ENCODE measurements at regions not wholly inside any gene's neighbourhood (a gene's known extent, or its start where the extent isn't known, plus 50 kb on each side); places are given as distances from the start of the nearest gene placed in this dataset.
A peak's percentile ranks its signal among the peaks of the same experiment; 100 is the strongest.
"Not testable (repeated sequence)": the region's sequence is repeated elsewhere in the genome, so short reads cannot be mapped to it uniquely, and the experiment has no call there.

GRCh38 chr14:23769221-23769728 is 133.1 kb downstream of the DHRS2 start:
- H3K27ac Mint-ChIP-seq, H3K36me3 Mint-ChIP-seq, DNase-seq, H3K4me3 Mint-ChIP-seq, POLR2A ChIA-PET, ATAC-seq, H3K4me1 Mint-ChIP-seq, H3K9me3 Mint-ChIP-seq: not testable (repeated sequence)
- H3K27me3 Mint-ChIP-seq = peaks cover 7 to 46% (median 18%) of the 10 kb centered on the region in 5 donors

- POLR2A ChIA-PET = no interaction called here
- no peak for DNase-seq
- H3K4me3 Mint-ChIP-seq = no peak overlapping the region
- H3K9me3 Mint-ChIP-seq = no peaks in the 10 kb centered on the region
- peaks cover 15 to 39% (median 28%) of the 10 kb centered on the region in 5 donors for H3K27me3 Mint-ChIP-seq
- H3K27ac Mint-ChIP-seq = peak overlapping the region in 1 of 10 donors; percentile 81
- H3K4me1 Mint-ChIP-seq = no peaks in the 10 kb centered on the region
- no peak for ATAC-seq
- no peaks in the 10 kb centered on the region for H3K36me3 Mint-ChIP-seq
These were observed 137.8 kb downstream of the DHRS2 start for GRCh38 chr14:23773981-23774380.

DNA sequence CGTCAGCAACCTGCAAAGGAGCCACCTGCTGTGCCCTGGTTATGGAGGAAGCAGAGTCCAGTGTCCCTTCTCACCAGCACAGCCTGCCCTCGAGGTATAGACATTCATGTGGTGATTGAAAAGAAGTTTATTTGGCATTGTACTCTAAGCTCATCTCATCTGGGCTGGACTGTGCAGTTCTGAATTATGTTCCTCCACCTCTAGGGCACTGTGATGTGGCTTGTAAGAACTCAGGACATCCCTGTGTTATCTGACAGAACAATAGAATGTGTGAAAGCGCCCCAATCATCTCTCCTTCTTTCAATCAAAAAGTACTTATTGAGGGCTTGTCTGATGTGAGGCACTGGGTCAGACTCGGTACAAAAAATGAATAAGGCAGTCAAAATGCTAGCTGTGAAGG is 140.1 kb downstream of the DHRS2 start:
- H3K27me3 Mint-ChIP-seq = peaks cover 17 to 57% (median 35%) of the 10 kb centered on the region in 5 donors

GRCh38 chr14:23785208-23785607 is 149.0 kb downstream of the DHRS2 start:
- no peaks in the 10 kb centered on the region for H3K4me1 Mint-ChIP-seq
- no peak overlapping the region for H3K4me3 Mint-ChIP-seq
- POLR2A ChIA-PET = no interaction called here
- ATAC-seq (no peak), DNase-seq (no peak)
- H3K27ac Mint-ChIP-seq = no peak overlapping the region
- H3K36me3 Mint-ChIP-seq = no peaks in the 10 kb centered on the region
- peaks cover 12 to 63% (median 22%) of the 10 kb centered on the region in 5 donors for H3K27me3 Mint-ChIP-seq
- peaks cover 0 to 5% (median 2%) of the 10 kb centered on the region in 9 donors for H3K9me3 Mint-ChIP-seq

More for the DNA sequence above, 140.1 kb downstream of the DHRS2 start:
- H3K4me1 Mint-ChIP-seq = no peaks in the 10 kb centered on the region
- POLR2A ChIA-PET = no interaction called here
- ATAC-seq (no peak), DNase-seq (no peak)
- no peaks in the 10 kb centered on the region for H3K36me3 Mint-ChIP-seq
- H3K27ac Mint-ChIP-seq = no peak overlapping the region
- no peak overlapping the region for H3K4me3 Mint-ChIP-seq
- H3K9me3 Mint-ChIP-seq = no peaks in the 10 kb centered on the region

GRCh38 chr14:23787436-23787835 is 151.3 kb downstream of the DHRS2 start:
- POLR2A ChIA-PET = no interaction called here
- peaks cover 7 to 51% (median 15%) of the 10 kb centered on the region in 5 donors for H3K27me3 Mint-ChIP-seq
- no peaks in the 10 kb centered on the region for H3K4me1 Mint-ChIP-seq

GRCh38 chr14:23789696-23790095 is 153.5 kb downstream of the DHRS2 start:
- Mint-ChIP-seq H3K9me3 (peaks cover 0 to 5% (median 2%) of the 10 kb centered on the region in 9 donors), H3K27me3 (peaks cover 7 to 44% (median 17%) of the 10 kb centered on the region in 5 donors), H3K4me3 (no peak overlapping the region), H3K27ac (no peak overlapping the region), H3K36me3 (no peaks in the 10 kb centered on the region), H3K4me1 (no peaks in the 10 kb centered on the region)
- no peak for DNase-seq
- POLR2A ChIA-PET = no interaction called here
- ATAC-seq = no peak

More at GRCh38 chr14:23787436-23787835, 151.3 kb downstream of the DHRS2 start:
- H3K9me3 Mint-ChIP-seq = peaks cover 0 to 5% (median 2%) of the 10 kb centered on the region in 9 donors
- ATAC-seq (no peak), DNase-seq (no peak)
- no peak overlapping the region for H3K4me3 Mint-ChIP-seq
- H3K36me3 Mint-ChIP-seq = no peaks in the 10 kb centered on the region
- no peak overlapping the region for H3K27ac Mint-ChIP-seq

DNA sequence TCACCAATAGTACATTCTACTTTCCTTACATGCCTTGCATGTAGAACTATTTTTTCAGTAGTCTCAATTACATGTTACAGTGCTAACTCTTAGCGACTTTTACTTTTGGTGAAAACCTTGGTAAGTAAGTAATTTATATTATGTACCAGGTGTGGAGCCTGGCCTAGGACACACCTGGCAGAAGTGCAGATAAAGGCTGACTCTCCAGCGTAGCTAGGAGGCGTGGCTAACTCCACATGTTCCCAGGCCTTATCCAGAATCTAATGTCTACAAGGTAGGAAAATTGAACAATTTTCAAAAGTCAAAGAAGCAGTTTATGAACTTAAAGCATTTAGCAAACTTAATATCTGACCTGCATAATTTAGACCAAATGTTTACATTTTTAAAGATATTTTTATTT is 157.4 kb downstream of the DHRS2 start:
- POLR2A ChIA-PET = no interaction called here
- H3K4me3 Mint-ChIP-seq = no peak overlapping the region
- H3K36me3 Mint-ChIP-seq = no peaks in the 10 kb centered on the region
- no peaks in the 10 kb centered on the region for H3K4me1 Mint-ChIP-seq
- DNase-seq = no peak
- ATAC-seq = no peak
- H3K27me3 Mint-ChIP-seq = peaks cover 5 to 37% (median 12%) of the 10 kb centered on the region in 5 donors
- H3K27ac Mint-ChIP-seq = no peak overlapping the region
- H3K9me3 Mint-ChIP-seq = peaks cover 0 to 3% (median under 1%) of the 10 kb centered on the region in 9 donors

DNA sequence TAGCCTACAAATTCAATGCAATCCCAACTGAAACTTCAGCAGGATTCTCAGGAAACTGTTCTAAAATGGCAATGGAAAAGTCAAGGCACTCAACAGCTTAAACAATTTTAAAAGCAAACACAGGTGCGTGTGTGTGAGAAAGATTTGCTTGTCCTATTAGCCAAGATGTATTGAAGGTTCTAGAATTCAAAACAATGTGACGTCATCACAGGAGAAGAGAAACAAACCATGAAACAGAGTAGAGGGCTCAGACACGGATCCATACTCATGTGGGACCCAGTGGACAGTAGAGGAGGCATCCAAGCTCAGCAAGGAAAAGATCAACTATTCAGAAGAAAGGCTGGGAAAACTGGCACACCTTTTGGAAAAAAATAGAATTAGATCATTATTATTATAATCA is 152.8 kb upstream of the DHRS4 start:
- ATAC-seq (no peak), DNase-seq (no peak)
- POLR2A ChIA-PET = no interaction called here
- Mint-ChIP-seq H3K4me1 (no peaks in the 10 kb centered on the region), H3K27me3 (peaks cover 9 to 29% (median 13%) of the 10 kb centered on the region in 5 donors), H3K27ac (no peak overlapping the region), H3K9me3 (peaks cover 6 to 22% (median 14%) of the 10 kb centered on the region in 9 donors), H3K36me3 (peaks cover 0 to 19% (median 2%) of the 10 kb centered on the region in 3 donors), H3K4me3 (no peak overlapping the region)

- no peak overlapping the region for H3K4me3 Mint-ChIP-seq
- POLR2A ChIA-PET = no interaction called here
- peaks cover 6 to 32% (median 19%) of the 10 kb centered on the region in 9 donors for H3K9me3 Mint-ChIP-seq
- no peaks in the 10 kb centered on the region for H3K4me1 Mint-ChIP-seq
- DNase-seq (no peak), ATAC-seq (no peak)
- H3K36me3 Mint-ChIP-seq = peaks cover 0 to 19% (median 2%) of the 10 kb centered on the region in 3 donors
- no peak overlapping the region for H3K27ac Mint-ChIP-seq
- H3K27me3 Mint-ChIP-seq = peaks cover 9 to 29% (median 14%) of the 10 kb centered on the region in 5 donors
These were observed 151.8 kb upstream of the DHRS4 start for GRCh38 chr14:23801766-23802165.

DNA sequence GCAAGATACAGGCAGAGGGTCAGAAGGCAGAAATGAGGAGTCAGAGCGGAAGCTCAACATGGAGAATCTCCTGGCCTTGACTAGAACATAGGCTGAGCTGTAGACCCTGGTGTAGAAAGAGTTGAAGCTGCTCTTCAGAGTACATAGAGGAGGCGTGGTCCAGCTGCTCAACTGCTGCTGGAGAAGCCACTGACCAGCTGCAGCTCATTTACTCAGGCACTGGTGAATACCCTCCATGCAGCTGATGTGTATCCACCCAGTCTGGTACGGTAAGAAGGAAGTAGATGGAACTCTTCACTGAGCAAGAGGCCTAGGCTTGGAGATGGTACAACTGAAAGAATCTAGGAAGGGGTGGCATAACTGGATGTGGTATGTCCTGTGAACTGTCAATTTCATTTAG is 148.8 kb upstream of the DHRS4 start:
- no peak overlapping the region for H3K27ac Mint-ChIP-seq
- peaks cover 6 to 32% (median 19%) of the 10 kb centered on the region in 9 donors for H3K9me3 Mint-ChIP-seq
- no peak overlapping the region for H3K4me3 Mint-ChIP-seq
- no peak for ATAC-seq
- peaks cover 1 to 17% (median 11%) of the 10 kb centered on the region in 5 donors for H3K27me3 Mint-ChIP-seq
- POLR2A ChIA-PET = no interaction called here
- DNase-seq = no peak
- peaks cover 0 to 19% (median 2%) of the 10 kb centered on the region in 3 donors for H3K36me3 Mint-ChIP-seq
- no peaks in the 10 kb centered on the region for H3K4me1 Mint-ChIP-seq

GRCh38 chr14:23805761-23806160 is 147.8 kb upstream of the DHRS4 start:
- no peak for DNase-seq
- POLR2A ChIA-PET = no interaction called here
- no peak overlapping the region for H3K27ac Mint-ChIP-seq
- H3K9me3 Mint-ChIP-seq = peaks cover 6 to 32% (median 19%) of the 10 kb centered on the region in 9 donors
- H3K4me1 Mint-ChIP-seq = no peaks in the 10 kb centered on the region
- H3K36me3 Mint-ChIP-seq = peaks cover 0 to 19% (median 2%) of the 10 kb centered on the region in 3 donors
- H3K4me3 Mint-ChIP-seq = no peak overlapping the region
- ATAC-seq = no peak
- H3K27me3 Mint-ChIP-seq = peaks cover 0 to 11% (median 10%) of the 10 kb centered on the region in 5 donors

DNA sequence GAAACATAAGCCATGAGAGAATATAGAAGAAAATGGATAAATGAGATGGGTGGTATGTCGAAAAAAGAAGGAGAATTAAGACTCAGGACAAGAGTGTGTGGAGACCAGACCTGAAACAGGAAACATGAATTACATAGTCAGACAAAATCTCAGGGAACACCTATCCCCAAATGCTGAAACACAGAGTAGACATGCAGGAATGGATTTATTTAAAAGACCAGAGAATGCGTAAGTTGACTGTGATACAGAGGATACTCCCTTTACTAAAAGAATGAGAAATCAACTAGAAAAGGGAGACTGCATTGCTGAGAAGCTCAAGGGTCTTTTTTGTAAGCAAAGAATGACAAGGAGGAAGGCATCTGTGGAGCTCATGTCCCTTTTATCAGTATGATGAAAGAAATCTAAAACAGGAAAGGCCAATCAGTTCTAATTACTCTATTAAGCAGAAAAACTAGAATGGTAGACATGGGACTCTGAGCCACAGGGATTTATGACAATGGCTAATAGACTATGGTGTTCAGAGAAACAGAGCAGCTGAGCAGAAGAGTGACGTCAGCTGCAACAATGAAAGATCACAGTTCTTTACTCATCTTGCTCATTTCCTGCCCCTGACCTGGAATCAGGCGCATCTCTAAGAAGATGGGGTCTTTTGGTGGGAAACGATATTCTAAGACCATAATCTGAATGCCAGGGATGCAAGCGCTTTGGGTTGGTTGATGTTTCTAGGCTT is 138.9 kb upstream of the DHRS4 start:
- Mint-ChIP-seq H3K4me3 (no peak overlapping the region), H3K36me3 (peaks cover 0 to 5% (median 0%) of the 10 kb centered on the region in 3 donors), H3K4me1 (no peaks in the 10 kb centered on the region), H3K9me3 (peaks cover 0 to 20% (median 4%) of the 10 kb centered on the region in 9 donors), H3K27ac (no peak overlapping the region), H3K27me3 (peaks cover 0 to 10% (median 4%) of the 10 kb centered on the region in 5 donors)
- POLR2A ChIA-PET = no interaction called here
- ATAC-seq = no peak
- no peak for DNase-seq

DNA sequence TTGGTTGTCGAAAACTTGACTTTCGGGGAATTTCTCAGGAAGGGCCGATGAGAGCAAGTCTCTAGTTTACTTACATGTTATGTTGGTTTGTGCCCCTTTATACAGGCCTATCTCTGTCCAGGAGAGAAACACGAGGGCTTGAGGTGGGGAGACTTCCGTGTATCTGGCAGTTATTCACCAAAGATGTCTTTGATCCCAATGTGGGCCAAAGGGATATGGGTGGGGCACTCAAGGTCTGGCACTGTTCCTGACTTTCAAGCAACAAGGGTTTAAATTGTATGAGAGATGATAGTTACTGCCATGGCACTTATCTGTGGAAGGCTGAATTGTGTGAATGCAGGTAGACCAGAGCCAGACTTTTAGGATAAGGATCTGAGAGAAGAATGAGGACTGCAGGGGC is 137.2 kb upstream of the DHRS4 start:
- Mint-ChIP-seq H3K36me3 (peaks cover 0 to 5% (median 0%) of the 10 kb centered on the region in 3 donors), H3K27me3 (peaks cover 0 to 10% (median 4%) of the 10 kb centered on the region in 5 donors), H3K4me3 (no peak overlapping the region), H3K27ac (peak overlapping the region in 1 of 10 donors; percentile 89), H3K9me3 (peaks cover 0 to 20% (median 7%) of the 10 kb centered on the region in 9 donors), H3K4me1 (no peaks in the 10 kb centered on the region)
- POLR2A ChIA-PET = no interaction called here
- DNase-seq = no peak
- ATAC-seq = no peak
